Neural cell (in vitro differentiated cells): ENCODE measurements at regions not wholly inside any gene's neighbourhood (a gene's known extent, or its start where the extent isn't known, plus 50 kb on each side); places are given as distances from the start of the nearest gene placed in this dataset.

Experiments
- H2AFZ ChIP-seq: fragments of 200-600, 300-800 bp; sonication (generic), shearing (Covaris generic); 2 replicates; pipeline ENCODE4 v1.6.0; 2014; ENCODE audit warnings: low read depth, mild to moderate bottlenecking, antibody characterized with exemption, low read length, moderate library complexity
- H3F3A ChIP-seq: fragments of 200-600 bp; shearing (Covaris generic); 2 replicates; pipeline ENCODE4 v1.6.1; 2016; ENCODE audit warnings: mild to moderate bottlenecking, moderate library complexity, mixed read lengths, antibody characterized with exemption, low read length; ENCODE audit not compliant: insufficient read depth, poor library complexity, severe bottlenecking
- H3K27ac ChIP-seq: fragments of 200-600, 300-800 bp; sonication (generic), shearing (Covaris generic); 2 replicates; pipeline ENCODE4 v1.5.1; 2014; ENCODE audit warnings: mild to moderate bottlenecking, low read length, moderate library complexity
- H3K27me3 ChIP-seq: fragments of 300-800, 200-600 bp; sonication (generic), shearing (Covaris generic); 2 replicates; pipeline ENCODE4 v1.6.0; 2014; ENCODE audit warnings: mild to moderate bottlenecking, low read depth, low read length, moderate library complexity; ENCODE audit not compliant: insufficient read depth
- H3K36me3 ChIP-seq: fragments of 300-800, 200-600 bp; sonication (generic), shearing (Covaris generic); 2 replicates; pipeline ENCODE4 v1.5.1; 2014; ENCODE audit warnings: mild to moderate bottlenecking, antibody characterized with exemption, low read length, moderate library complexity; ENCODE audit not compliant: insufficient read depth
- H3K4me2 ChIP-seq: fragments of 300-800, 200-600 bp; sonication (generic), shearing (Covaris generic); 2 replicates; pipeline ENCODE4 v1.6.0; 2014; ENCODE audit warnings: mild to moderate bottlenecking, low read length
- H3K4me3 ChIP-seq: fragments of 300-800, 200-600 bp; sonication (generic), shearing (Covaris generic); 2 replicates; pipeline ENCODE4 v1.5.1; 2014; ENCODE audit warnings: mild to moderate bottlenecking, low read length, moderate library complexity
- H3K79me2 ChIP-seq: fragments of 200-600 bp; shearing (Covaris generic); replicated peaks from 2 replicates; pipeline ENCODE4 v1.6.0; 2014; ENCODE audit warnings: mild to moderate bottlenecking, low read length, moderate library complexity; ENCODE audit not compliant: insufficient read depth
- H3K9ac ChIP-seq: fragments of 300-800, 200-600 bp; sonication (generic), shearing (Covaris generic); 2 replicates; pipeline ENCODE4 v1.6.1; 2016; ENCODE audit warnings: mild to moderate bottlenecking, low read length, mixed read lengths
- H3K9me2 ChIP-seq: fragments of 200-600 bp; shearing (Covaris generic); 2 replicates; pipeline ENCODE4 v1.6.1; 2016; ENCODE audit warnings: mild to moderate bottlenecking, low read length, mixed read lengths; ENCODE audit not compliant: insufficient read depth
- H3K9me3 ChIP-seq: fragments of 200-600, 300-800 bp; sonication (generic), shearing (Covaris generic); 2 replicates; pipeline ENCODE4 v1.6.1; 2016; ENCODE audit warnings: mild to moderate bottlenecking, mixed run types, low read length, moderate library complexity, mixed read lengths
- H4K20me1 ChIP-seq: fragments of 200-600 bp; shearing (Covaris generic); 2 replicates; pipeline ENCODE4 v1.6.1; 2016; ENCODE audit warnings: mild to moderate bottlenecking, mixed run types; ENCODE audit not compliant: insufficient read depth
- EP300 ChIP-seq: fragments of 450-650 bp; conservative IDR thresholded peaks from 2 replicates; pipeline ENCODE4 v1.6.1; 2014; ENCODE audit warnings: antibody characterized with exemption, mild to moderate bottlenecking, moderate library complexity; ENCODE audit not compliant: poor library complexity, severe bottlenecking
- EZH2 ChIP-seq: fragments of 200-600, 300-800 bp; shearing (Covaris generic), sonication (generic); IDR thresholded peaks from 2 replicates; pipeline ENCODE4 v1.6.1; 2014; ENCODE audit warnings: antibody characterized with exemption, low read length, borderline replicate concordance, mild to moderate bottlenecking; ENCODE audit not compliant: insufficient read depth, poor library complexity, severe bottlenecking
- MXI1 ChIP-seq: fragments of 450-650 bp; conservative IDR thresholded peaks from 2 replicates; pipeline ENCODE4 v1.6.1; 2014; ENCODE audit warnings: antibody characterized with exemption, mild to moderate bottlenecking; ENCODE audit not compliant: poor library complexity, severe bottlenecking
- RAD21 ChIP-seq: fragments of 450-650 bp; conservative IDR thresholded peaks from 2 replicates; pipeline ENCODE4 v1.6.1; 2014; ENCODE audit warnings: antibody characterized with exemption, mild to moderate bottlenecking, moderate library complexity
- TAF1 ChIP-seq: IDR thresholded peaks from 2 replicates; pipeline ENCODE4 v1.6.1; 2012; ENCODE audit warnings: low read depth
- TF ChIP-seq, protein P1 (sequence below): IDR thresholded peaks from 2 replicates; pipeline ENCODE4 v1.6.1; 2012; ENCODE audit warnings: borderline replicate concordance
- TF ChIP-seq, protein P2 (sequence below): fragments of 450-650 bp; IDR thresholded peaks from 2 replicates; pipeline ENCODE4 v1.5.1; 2014; ENCODE audit warnings: antibody characterized with exemption, mild to moderate bottlenecking, moderate library complexity; ENCODE audit not compliant: poor library complexity, severe bottlenecking

DNA sequence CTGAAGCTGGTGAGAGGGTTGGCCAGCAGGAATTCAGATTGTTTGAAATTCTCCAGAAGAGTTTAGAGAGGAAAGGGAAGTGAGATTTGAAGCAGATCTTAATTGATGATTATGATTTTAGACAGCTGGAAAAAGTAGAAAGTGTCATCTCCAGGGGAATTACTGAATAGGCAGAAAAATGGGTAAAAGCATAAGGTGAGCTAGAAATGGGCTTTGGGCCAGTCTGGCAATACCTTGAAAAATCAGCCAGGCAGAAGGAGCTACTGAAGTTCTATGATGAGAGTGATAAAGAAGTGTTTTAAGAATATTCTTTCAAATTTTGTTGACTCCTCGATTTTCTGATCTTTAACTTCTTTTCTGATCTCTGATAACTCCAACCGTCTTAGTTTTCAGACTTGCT lies 172.9 kb upstream of the CCDC150 start:
- no peaks in the 10 kb centered on the region for H3F3A ChIP-seq
- H3K9ac ChIP-seq: no peak overlapping the region
- H3K27ac ChIP-seq: no peak overlapping the region
- H3K79me2 ChIP-seq: no peaks in the 10 kb centered on the region
- H2AFZ ChIP-seq: no peak overlapping the region
- H3K36me3 ChIP-seq: no peaks in the 10 kb centered on the region
- no peaks in the 10 kb centered on the region for H3K9me3 ChIP-seq
- no peaks in the 10 kb centered on the region for H3K9me2 ChIP-seq
- no peak overlapping the region for H3K4me2 ChIP-seq
- no peaks in the 10 kb centered on the region for H3K27me3 ChIP-seq
- no peak overlapping the region for H3K4me3 ChIP-seq
- TF ChIP-seq EZH2 (no peak), TAF1 (no peak), EP300 (no peak), RAD21 (no peak), MXI1 (no peak)
- TF ChIP-seq, protein P1, sequence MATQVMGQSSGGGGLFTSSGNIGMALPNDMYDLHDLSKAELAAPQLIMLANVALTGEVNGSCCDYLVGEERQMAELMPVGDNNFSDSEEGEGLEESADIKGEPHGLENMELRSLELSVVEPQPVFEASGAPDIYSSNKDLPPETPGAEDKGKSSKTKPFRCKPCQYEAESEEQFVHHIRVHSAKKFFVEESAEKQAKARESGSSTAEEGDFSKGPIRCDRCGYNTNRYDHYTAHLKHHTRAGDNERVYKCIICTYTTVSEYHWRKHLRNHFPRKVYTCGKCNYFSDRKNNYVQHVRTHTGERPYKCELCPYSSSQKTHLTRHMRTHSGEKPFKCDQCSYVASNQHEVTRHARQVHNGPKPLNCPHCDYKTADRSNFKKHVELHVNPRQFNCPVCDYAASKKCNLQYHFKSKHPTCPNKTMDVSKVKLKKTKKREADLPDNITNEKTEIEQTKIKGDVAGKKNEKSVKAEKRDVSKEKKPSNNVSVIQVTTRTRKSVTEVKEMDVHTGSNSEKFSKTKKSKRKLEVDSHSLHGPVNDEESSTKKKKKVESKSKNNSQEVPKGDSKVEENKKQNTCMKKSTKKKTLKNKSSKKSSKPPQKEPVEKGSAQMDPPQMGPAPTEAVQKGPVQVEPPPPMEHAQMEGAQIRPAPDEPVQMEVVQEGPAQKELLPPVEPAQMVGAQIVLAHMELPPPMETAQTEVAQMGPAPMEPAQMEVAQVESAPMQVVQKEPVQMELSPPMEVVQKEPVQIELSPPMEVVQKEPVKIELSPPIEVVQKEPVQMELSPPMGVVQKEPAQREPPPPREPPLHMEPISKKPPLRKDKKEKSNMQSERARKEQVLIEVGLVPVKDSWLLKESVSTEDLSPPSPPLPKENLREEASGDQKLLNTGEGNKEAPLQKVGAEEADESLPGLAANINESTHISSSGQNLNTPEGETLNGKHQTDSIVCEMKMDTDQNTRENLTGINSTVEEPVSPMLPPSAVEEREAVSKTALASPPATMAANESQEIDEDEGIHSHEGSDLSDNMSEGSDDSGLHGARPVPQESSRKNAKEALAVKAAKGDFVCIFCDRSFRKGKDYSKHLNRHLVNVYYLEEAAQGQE: no peak
- TF ChIP-seq, protein P2, sequence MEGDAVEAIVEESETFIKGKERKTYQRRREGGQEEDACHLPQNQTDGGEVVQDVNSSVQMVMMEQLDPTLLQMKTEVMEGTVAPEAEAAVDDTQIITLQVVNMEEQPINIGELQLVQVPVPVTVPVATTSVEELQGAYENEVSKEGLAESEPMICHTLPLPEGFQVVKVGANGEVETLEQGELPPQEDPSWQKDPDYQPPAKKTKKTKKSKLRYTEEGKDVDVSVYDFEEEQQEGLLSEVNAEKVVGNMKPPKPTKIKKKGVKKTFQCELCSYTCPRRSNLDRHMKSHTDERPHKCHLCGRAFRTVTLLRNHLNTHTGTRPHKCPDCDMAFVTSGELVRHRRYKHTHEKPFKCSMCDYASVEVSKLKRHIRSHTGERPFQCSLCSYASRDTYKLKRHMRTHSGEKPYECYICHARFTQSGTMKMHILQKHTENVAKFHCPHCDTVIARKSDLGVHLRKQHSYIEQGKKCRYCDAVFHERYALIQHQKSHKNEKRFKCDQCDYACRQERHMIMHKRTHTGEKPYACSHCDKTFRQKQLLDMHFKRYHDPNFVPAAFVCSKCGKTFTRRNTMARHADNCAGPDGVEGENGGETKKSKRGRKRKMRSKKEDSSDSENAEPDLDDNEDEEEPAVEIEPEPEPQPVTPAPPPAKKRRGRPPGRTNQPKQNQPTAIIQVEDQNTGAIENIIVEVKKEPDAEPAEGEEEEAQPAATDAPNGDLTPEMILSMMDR: no peak
- H4K20me1 ChIP-seq: no peaks in the 10 kb centered on the region

- H3K27ac ChIP-seq: no peak overlapping the region
- no peaks in the 10 kb centered on the region for H3K36me3 ChIP-seq
- H3K4me3 ChIP-seq: no peak overlapping the region
- no peaks in the 10 kb centered on the region for H3K9me3 ChIP-seq
- H3K79me2 ChIP-seq: no peaks in the 10 kb centered on the region
- H3K4me2 ChIP-seq: no peak overlapping the region
- TF ChIP-seq MXI1: no peak
- TF ChIP-seq EZH2: no peak
- no peak for TF ChIP-seq TAF1
- TF ChIP-seq, protein P1: no peak
- no peaks in the 10 kb centered on the region for H3K27me3 ChIP-seq
- no peaks in the 10 kb centered on the region for H3K9me2 ChIP-seq
- no peak overlapping the region for H2AFZ ChIP-seq
- no peaks in the 10 kb centered on the region for H3F3A ChIP-seq
- no peaks in the 10 kb centered on the region for H4K20me1 ChIP-seq
- H3K9ac ChIP-seq: no peak overlapping the region
Observed at GRCh38 chr2:196468394-196468793, 171.1 kb upstream of the CCDC150 start.
